AG04450 (cell line): ENCODE measurements at regions not wholly inside any gene's neighbourhood (a gene's known extent, or its start where the extent isn't known, plus 50 kb on each side); places are given as distances from the start of the nearest gene placed in this dataset.

Experiments used
- CTCF ChIA-PET: fragments of 300-600, 350-600 bp; formaldehyde crosslinking; extraction: SDS; loops from one replicate; lab custom pipeline; 2022; ENCODE audit warnings: antibody characterized with exemption, inconsistent platforms; lab: Charles Lee
- POLR2A ChIA-PET: fragments of 350-600 bp; formaldehyde crosslinking; extraction: SDS; loops from one replicate; lab custom pipeline; 2021; ENCODE audit warnings: antibody characterized with exemption, inconsistent platforms; lab: Yijun Ruan, JAX
- DNase-seq: peaks from one replicate; pipeline ENCODE4 v3.0.0-alpha.2; 2011; ENCODE audit warnings: low read depth, low spot score
- H3K27ac ChIP-seq: one replicate; pipeline ENCODE4 v1.5.1; 2012; ENCODE audit warnings: low read depth, low read length, control low read depth
- H3K27me3 ChIP-seq: one replicate; pipeline ENCODE4 v1.6.0; 2012; ENCODE audit warnings: low read length; ENCODE audit not compliant: control insufficient read depth, insufficient read depth
- H3K4me3 ChIP-seq: 2 replicates; pipeline ENCODE4 v1.5.1; 2011; ENCODE audit warnings: mild to moderate bottlenecking, low read depth, low read length, control low read depth
- H3K9me3 ChIP-seq: 2 replicates; pipeline ENCODE4 v1.5.1; 2012; ENCODE audit warnings: low read length; ENCODE audit not compliant: control insufficient read depth, insufficient read depth
- CTCF ChIP-seq: IDR thresholded peaks from 2 replicates; pipeline ENCODE4 v1.5.1; 2011; ENCODE audit warnings: low read depth, low read length, control low read depth, inconsistent platforms

GRCh38 chr1:188295157-188295556, 1466.4 kb downstream of the PLA2G4A start:
- Histone ChIP-seq H3K27ac (no peak overlapping the region), H3K9me3 (no peaks in the 10 kb centered on the region), H3K4me3 (no peak overlapping the region), H3K27me3 (no peaks in the 10 kb centered on the region)
- DNase-seq: no peak
- ChIA-PET POLR2A (no interaction called here), CTCF (no interaction called here)
- TF ChIP-seq CTCF: no peak

- POLR2A ChIA-PET: no interaction called here
- DNase-seq: no peak
- no peak overlapping the region for H3K4me3 ChIP-seq
- no peaks in the 10 kb centered on the region for H3K27me3 ChIP-seq
- TF ChIP-seq CTCF: no peak
- CTCF ChIA-PET: no interaction called here
- peaks cover 3% of the 10 kb centered on the region; the same call in 1 of the 2 replicates for H3K9me3 ChIP-seq
- no peak overlapping the region for H3K27ac ChIP-seq
Measured at GRCh38 chr1:188302746-188303145, 1474.0 kb downstream of the PLA2G4A start.

GRCh38 chr1:188314557-188315137, 1485.9 kb downstream of the PLA2G4A start:
- H3K27ac ChIP-seq: no peak overlapping the region
- no peaks in the 10 kb centered on the region for H3K9me3 ChIP-seq
- POLR2A ChIA-PET: no interaction called here
- no peak overlapping the region for H3K4me3 ChIP-seq
- no peak for DNase-seq
- CTCF ChIA-PET: no interaction called here
- no peaks in the 10 kb centered on the region for H3K27me3 ChIP-seq
- TF ChIP-seq CTCF: no peak

GRCh38 chr1:188317894-188318293, 1489.1 kb downstream of the PLA2G4A start:
- no peak overlapping the region for H3K27ac ChIP-seq
- DNase-seq: no peak
- no peaks in the 10 kb centered on the region for H3K9me3 ChIP-seq
- ChIA-PET CTCF (no interaction called here), POLR2A (no interaction called here)
- no peak overlapping the region for H3K4me3 ChIP-seq
- no peaks in the 10 kb centered on the region for H3K27me3 ChIP-seq
- no peak for TF ChIP-seq CTCF

GRCh38 chr1:188325211-188325610, 1496.5 kb downstream of the PLA2G4A start:
- TF ChIP-seq CTCF: no peak
- DNase-seq: no peak
- ChIA-PET CTCF (interaction anchor here (1.0 kb wide), 1 partner anchor 457 kb away, joined by 4 read pairs; no protein-coding TSS in a partner anchor), POLR2A (no interaction called here)
- H3K9me3 ChIP-seq: no peaks in the 10 kb centered on the region
- no peak overlapping the region for H3K4me3 ChIP-seq
- H3K27ac ChIP-seq: no peak overlapping the region
- H3K27me3 ChIP-seq: no peaks in the 10 kb centered on the region
